Neural cell (in vitro differentiated cells): ENCODE measurements at regions not wholly inside any gene's neighbourhood (a gene's known extent, or its start where the extent isn't known, plus 50 kb on each side); places are given as distances from the start of the nearest gene placed in this dataset.

Experiments used
- H2AFZ ChIP-seq: fragments of 200-600, 300-800 bp; sonication (generic), shearing (Covaris generic); 2 replicates; pipeline ENCODE4 v1.6.0; 2014; ENCODE audit warnings: low read depth, mild to moderate bottlenecking, antibody characterized with exemption, low read length, moderate library complexity
- H3F3A ChIP-seq: fragments of 200-600 bp; shearing (Covaris generic); 2 replicates; pipeline ENCODE4 v1.6.1; 2016; ENCODE audit warnings: mild to moderate bottlenecking, moderate library complexity, mixed read lengths, antibody characterized with exemption, low read length; ENCODE audit not compliant: insufficient read depth, poor library complexity, severe bottlenecking
- H3K27ac ChIP-seq: fragments of 200-600, 300-800 bp; sonication (generic), shearing (Covaris generic); 2 replicates; pipeline ENCODE4 v1.5.1; 2014; ENCODE audit warnings: mild to moderate bottlenecking, low read length, moderate library complexity
- H3K27me3 ChIP-seq: fragments of 300-800, 200-600 bp; sonication (generic), shearing (Covaris generic); 2 replicates; pipeline ENCODE4 v1.6.0; 2014; ENCODE audit warnings: mild to moderate bottlenecking, low read depth, low read length, moderate library complexity; ENCODE audit not compliant: insufficient read depth
- H3K36me3 ChIP-seq: fragments of 300-800, 200-600 bp; sonication (generic), shearing (Covaris generic); 2 replicates; pipeline ENCODE4 v1.5.1; 2014; ENCODE audit warnings: mild to moderate bottlenecking, antibody characterized with exemption, low read length, moderate library complexity; ENCODE audit not compliant: insufficient read depth
- H3K4me2 ChIP-seq: fragments of 300-800, 200-600 bp; sonication (generic), shearing (Covaris generic); 2 replicates; pipeline ENCODE4 v1.6.0; 2014; ENCODE audit warnings: mild to moderate bottlenecking, low read length
- H3K4me3 ChIP-seq: fragments of 300-800, 200-600 bp; sonication (generic), shearing (Covaris generic); 2 replicates; pipeline ENCODE4 v1.5.1; 2014; ENCODE audit warnings: mild to moderate bottlenecking, low read length, moderate library complexity
- H3K79me2 ChIP-seq: fragments of 200-600 bp; shearing (Covaris generic); replicated peaks from 2 replicates; pipeline ENCODE4 v1.6.0; 2014; ENCODE audit warnings: mild to moderate bottlenecking, low read length, moderate library complexity; ENCODE audit not compliant: insufficient read depth
- H3K9ac ChIP-seq: fragments of 300-800, 200-600 bp; sonication (generic), shearing (Covaris generic); 2 replicates; pipeline ENCODE4 v1.6.1; 2016; ENCODE audit warnings: mild to moderate bottlenecking, low read length, mixed read lengths
- H3K9me2 ChIP-seq: fragments of 200-600 bp; shearing (Covaris generic); 2 replicates; pipeline ENCODE4 v1.6.1; 2016; ENCODE audit warnings: mild to moderate bottlenecking, low read length, mixed read lengths; ENCODE audit not compliant: insufficient read depth
- H3K9me3 ChIP-seq: fragments of 200-600, 300-800 bp; sonication (generic), shearing (Covaris generic); 2 replicates; pipeline ENCODE4 v1.6.1; 2016; ENCODE audit warnings: mild to moderate bottlenecking, mixed run types, low read length, moderate library complexity, mixed read lengths
- H4K20me1 ChIP-seq: fragments of 200-600 bp; shearing (Covaris generic); 2 replicates; pipeline ENCODE4 v1.6.1; 2016; ENCODE audit warnings: mild to moderate bottlenecking, mixed run types; ENCODE audit not compliant: insufficient read depth
- EP300 ChIP-seq: fragments of 450-650 bp; conservative IDR thresholded peaks from 2 replicates; pipeline ENCODE4 v1.6.1; 2014; ENCODE audit warnings: antibody characterized with exemption, mild to moderate bottlenecking, moderate library complexity; ENCODE audit not compliant: poor library complexity, severe bottlenecking
- EZH2 ChIP-seq: fragments of 200-600, 300-800 bp; shearing (Covaris generic), sonication (generic); IDR thresholded peaks from 2 replicates; pipeline ENCODE4 v1.6.1; 2014; ENCODE audit warnings: antibody characterized with exemption, low read length, borderline replicate concordance, mild to moderate bottlenecking; ENCODE audit not compliant: insufficient read depth, poor library complexity, severe bottlenecking
- MXI1 ChIP-seq: fragments of 450-650 bp; conservative IDR thresholded peaks from 2 replicates; pipeline ENCODE4 v1.6.1; 2014; ENCODE audit warnings: antibody characterized with exemption, mild to moderate bottlenecking; ENCODE audit not compliant: poor library complexity, severe bottlenecking
- POLR2AphosphoS5 ChIP-seq: IDR thresholded peaks from 2 replicates; pipeline ENCODE4 v1.6.1; 2012
- RAD21 ChIP-seq: fragments of 450-650 bp; conservative IDR thresholded peaks from 2 replicates; pipeline ENCODE4 v1.6.1; 2014; ENCODE audit warnings: antibody characterized with exemption, mild to moderate bottlenecking, moderate library complexity
- SMC3 ChIP-seq: fragments of 450-650 bp; conservative IDR thresholded peaks from 2 replicates; pipeline ENCODE4 v1.6.1; 2014; ENCODE audit warnings: antibody characterized with exemption, mild to moderate bottlenecking, moderate library complexity; ENCODE audit not compliant: poor library complexity
- TAF1 ChIP-seq: IDR thresholded peaks from 2 replicates; pipeline ENCODE4 v1.6.1; 2012; ENCODE audit warnings: low read depth
- TF ChIP-seq, protein P1 (sequence below): IDR thresholded peaks from 2 replicates; pipeline ENCODE4 v1.6.1; 2012; ENCODE audit warnings: borderline replicate concordance
- TF ChIP-seq, protein P2 (sequence below): fragments of 450-650 bp; IDR thresholded peaks from 2 replicates; pipeline ENCODE4 v1.5.1; 2014; ENCODE audit warnings: antibody characterized with exemption, mild to moderate bottlenecking, moderate library complexity; ENCODE audit not compliant: poor library complexity, severe bottlenecking

DNA sequence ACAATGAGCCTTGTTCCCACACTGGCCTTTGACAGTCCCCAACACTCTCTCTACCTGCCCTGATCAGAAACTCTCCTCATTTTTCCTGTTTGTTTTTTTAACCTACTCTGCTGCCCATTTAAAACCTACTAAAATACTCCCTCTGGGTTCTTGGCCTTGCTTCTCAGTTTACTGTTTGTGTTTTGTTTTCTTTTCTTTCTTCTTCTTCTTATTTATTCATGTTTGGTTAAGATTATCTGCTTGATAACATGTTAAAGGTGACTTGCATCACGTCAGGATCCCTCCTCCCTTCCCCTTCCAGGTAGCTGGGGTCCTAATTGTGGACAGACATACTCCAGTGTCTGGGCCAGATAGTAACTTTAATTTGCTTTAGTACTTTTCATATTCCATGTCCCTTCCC lies 95.0 kb upstream of the KCNA4 start:
- no peak overlapping the region for H3K9ac ChIP-seq
- no peaks in the 10 kb centered on the region for H3K9me3 ChIP-seq
- no peak for TF ChIP-seq POLR2AphosphoS5
- no peak for TF ChIP-seq EZH2
- TF ChIP-seq SMC3, result no peak
- TF ChIP-seq RAD21, result no peak
- TF ChIP-seq, protein P1, sequence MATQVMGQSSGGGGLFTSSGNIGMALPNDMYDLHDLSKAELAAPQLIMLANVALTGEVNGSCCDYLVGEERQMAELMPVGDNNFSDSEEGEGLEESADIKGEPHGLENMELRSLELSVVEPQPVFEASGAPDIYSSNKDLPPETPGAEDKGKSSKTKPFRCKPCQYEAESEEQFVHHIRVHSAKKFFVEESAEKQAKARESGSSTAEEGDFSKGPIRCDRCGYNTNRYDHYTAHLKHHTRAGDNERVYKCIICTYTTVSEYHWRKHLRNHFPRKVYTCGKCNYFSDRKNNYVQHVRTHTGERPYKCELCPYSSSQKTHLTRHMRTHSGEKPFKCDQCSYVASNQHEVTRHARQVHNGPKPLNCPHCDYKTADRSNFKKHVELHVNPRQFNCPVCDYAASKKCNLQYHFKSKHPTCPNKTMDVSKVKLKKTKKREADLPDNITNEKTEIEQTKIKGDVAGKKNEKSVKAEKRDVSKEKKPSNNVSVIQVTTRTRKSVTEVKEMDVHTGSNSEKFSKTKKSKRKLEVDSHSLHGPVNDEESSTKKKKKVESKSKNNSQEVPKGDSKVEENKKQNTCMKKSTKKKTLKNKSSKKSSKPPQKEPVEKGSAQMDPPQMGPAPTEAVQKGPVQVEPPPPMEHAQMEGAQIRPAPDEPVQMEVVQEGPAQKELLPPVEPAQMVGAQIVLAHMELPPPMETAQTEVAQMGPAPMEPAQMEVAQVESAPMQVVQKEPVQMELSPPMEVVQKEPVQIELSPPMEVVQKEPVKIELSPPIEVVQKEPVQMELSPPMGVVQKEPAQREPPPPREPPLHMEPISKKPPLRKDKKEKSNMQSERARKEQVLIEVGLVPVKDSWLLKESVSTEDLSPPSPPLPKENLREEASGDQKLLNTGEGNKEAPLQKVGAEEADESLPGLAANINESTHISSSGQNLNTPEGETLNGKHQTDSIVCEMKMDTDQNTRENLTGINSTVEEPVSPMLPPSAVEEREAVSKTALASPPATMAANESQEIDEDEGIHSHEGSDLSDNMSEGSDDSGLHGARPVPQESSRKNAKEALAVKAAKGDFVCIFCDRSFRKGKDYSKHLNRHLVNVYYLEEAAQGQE, result no peak
- no peak for TF ChIP-seq MXI1
- TF ChIP-seq TAF1, result no peak
- TF ChIP-seq, protein P2, sequence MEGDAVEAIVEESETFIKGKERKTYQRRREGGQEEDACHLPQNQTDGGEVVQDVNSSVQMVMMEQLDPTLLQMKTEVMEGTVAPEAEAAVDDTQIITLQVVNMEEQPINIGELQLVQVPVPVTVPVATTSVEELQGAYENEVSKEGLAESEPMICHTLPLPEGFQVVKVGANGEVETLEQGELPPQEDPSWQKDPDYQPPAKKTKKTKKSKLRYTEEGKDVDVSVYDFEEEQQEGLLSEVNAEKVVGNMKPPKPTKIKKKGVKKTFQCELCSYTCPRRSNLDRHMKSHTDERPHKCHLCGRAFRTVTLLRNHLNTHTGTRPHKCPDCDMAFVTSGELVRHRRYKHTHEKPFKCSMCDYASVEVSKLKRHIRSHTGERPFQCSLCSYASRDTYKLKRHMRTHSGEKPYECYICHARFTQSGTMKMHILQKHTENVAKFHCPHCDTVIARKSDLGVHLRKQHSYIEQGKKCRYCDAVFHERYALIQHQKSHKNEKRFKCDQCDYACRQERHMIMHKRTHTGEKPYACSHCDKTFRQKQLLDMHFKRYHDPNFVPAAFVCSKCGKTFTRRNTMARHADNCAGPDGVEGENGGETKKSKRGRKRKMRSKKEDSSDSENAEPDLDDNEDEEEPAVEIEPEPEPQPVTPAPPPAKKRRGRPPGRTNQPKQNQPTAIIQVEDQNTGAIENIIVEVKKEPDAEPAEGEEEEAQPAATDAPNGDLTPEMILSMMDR, result no peak
- TF ChIP-seq EP300, result no peak
- H3K27ac ChIP-seq, result no peak overlapping the region
- H3F3A ChIP-seq, result peaks cover 3% of the 10 kb centered on the region
- H3K36me3 ChIP-seq, result no peaks in the 10 kb centered on the region
- H3K4me2 ChIP-seq, result no peak overlapping the region
- H3K79me2 ChIP-seq, result no peaks in the 10 kb centered on the region
- no peak overlapping the region for H2AFZ ChIP-seq
- H3K4me3 ChIP-seq, result no peak overlapping the region
- no peaks in the 10 kb centered on the region for H3K9me2 ChIP-seq
- H4K20me1 ChIP-seq, result no peaks in the 10 kb centered on the region
- no peaks in the 10 kb centered on the region for H3K27me3 ChIP-seq

DNA sequence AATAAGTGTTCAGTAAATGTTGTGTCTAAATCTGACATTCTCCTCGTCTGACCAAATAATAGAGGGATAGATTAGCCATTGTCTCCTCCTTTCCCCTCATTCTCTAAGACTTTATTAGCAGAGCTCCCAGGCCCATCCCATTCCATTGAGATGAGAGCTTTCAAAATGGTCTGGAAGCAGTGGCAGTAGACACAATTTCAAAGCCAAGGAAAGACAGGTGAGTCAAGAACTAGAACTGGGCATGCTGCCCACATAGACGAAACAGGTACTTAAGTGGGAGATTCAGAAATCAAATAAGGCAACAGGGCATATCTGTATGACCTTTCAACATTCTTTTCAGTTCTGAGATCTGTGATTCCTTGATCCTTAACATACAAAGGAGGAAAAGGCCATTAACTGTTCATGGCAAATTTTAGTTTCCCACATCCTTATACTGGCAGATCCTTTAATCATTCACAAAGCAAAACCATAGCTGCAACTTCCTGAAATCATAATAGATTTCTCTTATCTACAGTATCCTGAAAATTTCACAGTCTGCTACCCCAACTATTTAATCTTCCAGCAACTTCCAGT lies 96.6 kb upstream of the KCNA4 start:
- Histone ChIP-seq H3K27ac (no peak overlapping the region), H3K27me3 (no peaks in the 10 kb centered on the region), H2AFZ (no peak overlapping the region), H3K9ac (no peak overlapping the region), H3K79me2 (no peaks in the 10 kb centered on the region), H3F3A (peaks cover 3% of the 10 kb centered on the region), H3K36me3 (no peaks in the 10 kb centered on the region), H3K4me2 (no peak overlapping the region), H3K4me3 (no peak overlapping the region), H3K9me3 (no peaks in the 10 kb centered on the region), H4K20me1 (no peaks in the 10 kb centered on the region), H3K9me2 (no peaks in the 10 kb centered on the region)
- no peak for TF ChIP-seq TAF1
- TF ChIP-seq, protein P1, result no peak
- no peak for TF ChIP-seq EP300
- TF ChIP-seq, protein P2, result no peak
- TF ChIP-seq SMC3, result no peak
- TF ChIP-seq POLR2AphosphoS5, result no peak
- no peak for TF ChIP-seq MXI1
- TF ChIP-seq RAD21, result no peak
- no peak for TF ChIP-seq EZH2
